Astrocyte of the cerebellum (primary cell): ENCODE measurements at regions not wholly inside any gene's neighbourhood (a gene's known extent, or its start where the extent isn't known, plus 50 kb on each side); places are given as distances from the start of the nearest gene placed in this dataset.

Experiments used
- DNase-seq: peaks from one replicate; pipeline ENCODE4 v3.0.0-alpha.2; 2011; ENCODE audit warnings: low read depth
- H3K4me3 ChIP-seq: 2 replicates; pipeline ENCODE4 v1.5.1; 2011; ENCODE audit warnings: mild to moderate bottlenecking, low read depth, low read length, moderate library complexity
- in situ Hi-C: cut with HindIII; loops from 2 replicates; pipeline ENCODE4 v1.10.0; 2017; ENCODE audit warnings: low sequenced_read_pairs
- TF ChIP-seq, protein P1 (sequence below): IDR thresholded peaks from 2 replicates; pipeline ENCODE4 v1.5.1; 2012; ENCODE audit warnings: low read length, low read depth, moderate library complexity, mild to moderate bottlenecking; ENCODE audit errors: missing control alignments

GRCh38 chr10:5303504-5303903 lies 61.3 kb upstream of the UCN3 start:
- no peak for DNase-seq
- TF ChIP-seq, protein P1, sequence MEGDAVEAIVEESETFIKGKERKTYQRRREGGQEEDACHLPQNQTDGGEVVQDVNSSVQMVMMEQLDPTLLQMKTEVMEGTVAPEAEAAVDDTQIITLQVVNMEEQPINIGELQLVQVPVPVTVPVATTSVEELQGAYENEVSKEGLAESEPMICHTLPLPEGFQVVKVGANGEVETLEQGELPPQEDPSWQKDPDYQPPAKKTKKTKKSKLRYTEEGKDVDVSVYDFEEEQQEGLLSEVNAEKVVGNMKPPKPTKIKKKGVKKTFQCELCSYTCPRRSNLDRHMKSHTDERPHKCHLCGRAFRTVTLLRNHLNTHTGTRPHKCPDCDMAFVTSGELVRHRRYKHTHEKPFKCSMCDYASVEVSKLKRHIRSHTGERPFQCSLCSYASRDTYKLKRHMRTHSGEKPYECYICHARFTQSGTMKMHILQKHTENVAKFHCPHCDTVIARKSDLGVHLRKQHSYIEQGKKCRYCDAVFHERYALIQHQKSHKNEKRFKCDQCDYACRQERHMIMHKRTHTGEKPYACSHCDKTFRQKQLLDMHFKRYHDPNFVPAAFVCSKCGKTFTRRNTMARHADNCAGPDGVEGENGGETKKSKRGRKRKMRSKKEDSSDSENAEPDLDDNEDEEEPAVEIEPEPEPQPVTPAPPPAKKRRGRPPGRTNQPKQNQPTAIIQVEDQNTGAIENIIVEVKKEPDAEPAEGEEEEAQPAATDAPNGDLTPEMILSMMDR: no peak
- H3K4me3 ChIP-seq: no peak overlapping the region
- in situ Hi-C loops: no loop called here

DNA sequence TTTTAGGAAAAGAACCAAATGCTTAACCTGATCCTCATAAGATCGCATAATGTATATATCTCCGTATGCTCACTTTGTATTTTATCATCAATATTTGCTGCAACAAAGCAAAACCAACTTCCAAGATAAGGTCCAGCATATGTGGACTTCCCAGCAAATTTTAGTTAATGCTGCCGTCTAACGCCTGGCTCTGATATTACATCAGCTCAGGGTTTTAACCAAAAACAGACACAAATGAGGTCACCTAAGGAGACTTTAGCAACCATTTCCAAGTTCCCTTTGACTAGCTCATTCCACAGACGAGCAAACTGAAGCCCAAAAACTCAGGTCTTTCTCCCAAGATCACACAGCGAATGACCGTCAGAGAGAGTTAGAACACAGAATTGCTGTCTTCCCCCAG lies 59.4 kb upstream of the UCN3 start:
- in situ Hi-C loops: no loop called here
- no peak overlapping the region for H3K4me3 ChIP-seq
- DNase-seq: no peak
- TF ChIP-seq, protein P1: no peak

- no peak overlapping the region for H3K4me3 ChIP-seq
- in situ Hi-C loops: no loop called here
- TF ChIP-seq, protein P1: no peak
- DNase-seq: no peak
These were observed 53.9 kb upstream of the UCN3 start for GRCh38 chr10:5310914-5311313.

- no peak for DNase-seq
- TF ChIP-seq, protein P1: no peak
- in situ Hi-C loops: no loop called here
- H3K4me3 ChIP-seq: no peak overlapping the region
These were observed 53.1 kb upstream of the UCN3 start for GRCh38 chr10:5311617-5312016.

DNA sequence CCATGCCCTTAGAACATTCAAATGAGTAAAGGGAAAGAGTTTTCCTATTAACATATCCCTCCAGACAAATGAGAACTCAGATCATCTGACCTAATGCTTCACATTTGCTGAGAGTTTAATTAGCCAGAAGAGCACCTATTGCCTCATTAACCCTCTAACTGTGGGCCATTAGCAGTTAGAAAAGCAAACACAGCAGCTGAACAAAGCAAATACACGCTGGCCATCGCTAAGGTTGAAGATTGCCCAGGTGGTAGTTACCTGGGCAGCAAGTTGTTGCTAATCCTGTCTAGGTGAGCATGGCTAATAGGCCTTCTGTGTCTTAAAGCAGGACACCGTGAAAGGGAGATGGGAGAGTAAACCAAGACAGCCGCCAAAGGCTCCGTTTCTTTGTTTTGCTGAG lies 49.9 kb upstream of the UCN3 start:
- TF ChIP-seq, protein P1: no peak
- in situ Hi-C loops: no loop called here
- DNase-seq: no peak
- no peak overlapping the region for H3K4me3 ChIP-seq
